ENCODE measurements at regions not wholly inside any gene's neighbourhood (a gene's known extent, or its start where the extent isn't known, plus 50 kb on each side); places are given as distances from the start of the nearest gene placed in this dataset.

DNA sequence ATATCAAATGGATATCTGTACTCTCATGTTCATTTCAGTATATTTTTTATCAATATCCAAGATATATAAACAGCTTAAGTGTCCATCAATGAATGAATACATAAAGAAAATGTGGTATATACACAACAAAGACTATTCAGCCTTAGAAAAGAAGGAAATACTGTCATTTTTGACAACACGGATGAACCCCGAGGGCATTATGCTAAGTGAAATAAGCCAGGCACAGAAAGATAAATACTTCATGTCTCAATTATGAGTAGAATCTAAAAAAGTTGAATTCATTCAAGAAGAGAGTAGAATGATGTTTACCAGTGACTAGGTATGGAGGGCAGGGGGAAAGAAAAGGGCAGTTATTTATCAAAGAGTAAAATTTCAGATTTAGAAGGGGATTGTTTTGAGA lies 949.8 kb upstream of the TYRP1 start:
- TF ChIP-seq, protein P1, sequence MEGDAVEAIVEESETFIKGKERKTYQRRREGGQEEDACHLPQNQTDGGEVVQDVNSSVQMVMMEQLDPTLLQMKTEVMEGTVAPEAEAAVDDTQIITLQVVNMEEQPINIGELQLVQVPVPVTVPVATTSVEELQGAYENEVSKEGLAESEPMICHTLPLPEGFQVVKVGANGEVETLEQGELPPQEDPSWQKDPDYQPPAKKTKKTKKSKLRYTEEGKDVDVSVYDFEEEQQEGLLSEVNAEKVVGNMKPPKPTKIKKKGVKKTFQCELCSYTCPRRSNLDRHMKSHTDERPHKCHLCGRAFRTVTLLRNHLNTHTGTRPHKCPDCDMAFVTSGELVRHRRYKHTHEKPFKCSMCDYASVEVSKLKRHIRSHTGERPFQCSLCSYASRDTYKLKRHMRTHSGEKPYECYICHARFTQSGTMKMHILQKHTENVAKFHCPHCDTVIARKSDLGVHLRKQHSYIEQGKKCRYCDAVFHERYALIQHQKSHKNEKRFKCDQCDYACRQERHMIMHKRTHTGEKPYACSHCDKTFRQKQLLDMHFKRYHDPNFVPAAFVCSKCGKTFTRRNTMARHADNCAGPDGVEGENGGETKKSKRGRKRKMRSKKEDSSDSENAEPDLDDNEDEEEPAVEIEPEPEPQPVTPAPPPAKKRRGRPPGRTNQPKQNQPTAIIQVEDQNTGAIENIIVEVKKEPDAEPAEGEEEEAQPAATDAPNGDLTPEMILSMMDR (IDR thresholded peaks at IDR 0.05): no peak
- TF ChIP-seq POLR2AphosphoS5 (IDR thresholded peaks at IDR 0.05; ENCODE audit: low read depth, low read length): no peak
- TF ChIP-seq, protein P2, sequence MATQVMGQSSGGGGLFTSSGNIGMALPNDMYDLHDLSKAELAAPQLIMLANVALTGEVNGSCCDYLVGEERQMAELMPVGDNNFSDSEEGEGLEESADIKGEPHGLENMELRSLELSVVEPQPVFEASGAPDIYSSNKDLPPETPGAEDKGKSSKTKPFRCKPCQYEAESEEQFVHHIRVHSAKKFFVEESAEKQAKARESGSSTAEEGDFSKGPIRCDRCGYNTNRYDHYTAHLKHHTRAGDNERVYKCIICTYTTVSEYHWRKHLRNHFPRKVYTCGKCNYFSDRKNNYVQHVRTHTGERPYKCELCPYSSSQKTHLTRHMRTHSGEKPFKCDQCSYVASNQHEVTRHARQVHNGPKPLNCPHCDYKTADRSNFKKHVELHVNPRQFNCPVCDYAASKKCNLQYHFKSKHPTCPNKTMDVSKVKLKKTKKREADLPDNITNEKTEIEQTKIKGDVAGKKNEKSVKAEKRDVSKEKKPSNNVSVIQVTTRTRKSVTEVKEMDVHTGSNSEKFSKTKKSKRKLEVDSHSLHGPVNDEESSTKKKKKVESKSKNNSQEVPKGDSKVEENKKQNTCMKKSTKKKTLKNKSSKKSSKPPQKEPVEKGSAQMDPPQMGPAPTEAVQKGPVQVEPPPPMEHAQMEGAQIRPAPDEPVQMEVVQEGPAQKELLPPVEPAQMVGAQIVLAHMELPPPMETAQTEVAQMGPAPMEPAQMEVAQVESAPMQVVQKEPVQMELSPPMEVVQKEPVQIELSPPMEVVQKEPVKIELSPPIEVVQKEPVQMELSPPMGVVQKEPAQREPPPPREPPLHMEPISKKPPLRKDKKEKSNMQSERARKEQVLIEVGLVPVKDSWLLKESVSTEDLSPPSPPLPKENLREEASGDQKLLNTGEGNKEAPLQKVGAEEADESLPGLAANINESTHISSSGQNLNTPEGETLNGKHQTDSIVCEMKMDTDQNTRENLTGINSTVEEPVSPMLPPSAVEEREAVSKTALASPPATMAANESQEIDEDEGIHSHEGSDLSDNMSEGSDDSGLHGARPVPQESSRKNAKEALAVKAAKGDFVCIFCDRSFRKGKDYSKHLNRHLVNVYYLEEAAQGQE (IDR thresholded peaks at IDR 0.05; ENCODE audit: insufficient read depth in 1 of 2, low read depth in 2 of 2, low read length in 1 of 2): no peak

Measured in Panc1 (cell line).